Stimulated activated CD8-positive, alpha-beta memory T cell treated with anti-CD3 and anti-CD28 coated beads, Interleukin-7, amount 100 ng/mL, for 24 hours (primary cell): ENCODE measurements at regions not wholly inside any gene's neighbourhood (a gene's known extent, or its start where the extent isn't known, plus 50 kb on each side); places are given as distances from the start of the nearest gene placed in this dataset.
"Not testable (repeated sequence)": the region's sequence is repeated elsewhere in the genome, so short reads cannot be mapped to it uniquely, and the experiment has no call there.

Source experiments
- DNase-seq: peaks from one replicate; pipeline ENCODE4 v3.0.0-alpha.2; 2020; ENCODE audit warnings: low read depth

- no peak for DNase-seq
These were observed 51.4 kb upstream of the S1PR1 start for GRCh38 chr1:101185421-101185820.

- DNase-seq = no peak
These were observed 53.5 kb upstream of the S1PR1 start for GRCh38 chr1:101183388-101183699.

GRCh38 chr1:101182627-101183387 is 54.0 kb upstream of the S1PR1 start:
- no peak for DNase-seq

- DNase-seq = no peak
These were observed 54.9 kb upstream of the S1PR1 start for GRCh38 chr1:101181930-101182329.

- no peak for DNase-seq
These were observed 57.9 kb upstream of the S1PR1 start for GRCh38 chr1:101178688-101179491.

GRCh38 chr1:101178341-101178687 is 58.5 kb upstream of the S1PR1 start:
- DNase-seq = no peak

- no peak for DNase-seq
These were observed 60.9 kb upstream of the S1PR1 start for GRCh38 chr1:101175886-101176285.

GRCh38 chr1:101175466-101175865 is 61.4 kb upstream of the S1PR1 start:
- DNase-seq = no peak

- DNase-seq = no peak
These were observed 62.1 kb upstream of the S1PR1 start for GRCh38 chr1:101174722-101175121.

GRCh38 chr1:101174298-101174697 is 62.5 kb upstream of the S1PR1 start:
- not testable (repeated sequence) for DNase-seq

- no peak for DNase-seq
These were observed 66.2 kb upstream of the S1PR1 start for GRCh38 chr1:101170506-101171050.

GRCh38 chr1:101167891-101168290 is 68.9 kb upstream of the S1PR1 start:
- DNase-seq = no peak

- no peak for DNase-seq
These were observed 70.2 kb upstream of the S1PR1 start for GRCh38 chr1:101166583-101167120.

GRCh38 chr1:101165954-101166353 is 70.9 kb upstream of the S1PR1 start:
- no peak for DNase-seq

- DNase-seq = no peak
These were observed 71.3 kb upstream of the S1PR1 start for GRCh38 chr1:101165532-101165931.

GRCh38 chr1:101164776-101165175 is 72.0 kb upstream of the S1PR1 start:
- no peak for DNase-seq

- no peak for DNase-seq
These were observed 73.8 kb upstream of the S1PR1 start for GRCh38 chr1:101162736-101163735.

- no peak for DNase-seq
These were observed 74.5 kb upstream of the S1PR1 start for GRCh38 chr1:101162300-101162699.

GRCh38 chr1:101161619-101162018 is 75.2 kb upstream of the S1PR1 start:
- no peak for DNase-seq

- no peak for DNase-seq
These were observed 78.4 kb upstream of the S1PR1 start for GRCh38 chr1:101158424-101158823.

GRCh38 chr1:101154547-101154946 is 82.3 kb upstream of the S1PR1 start:
- no peak for DNase-seq

GRCh38 chr1:101153692-101154091 is 83.1 kb upstream of the S1PR1 start:
- no peak for DNase-seq
